Activated CD4-positive, alpha-beta T cell treated with anti-CD3 and anti-CD28 coated beads for 36 hours (primary cell): ENCODE measurements at regions not wholly inside any gene's neighbourhood (a gene's known extent, or its start where the extent isn't known, plus 50 kb on each side); places are given as distances from the start of the nearest gene placed in this dataset.

Source experiments
- ATAC-seq: fragments of 200-7000 bp; cut with Tn5 transposase; one replicate; pipeline ENCODE4 v1.10.0; 2021; ENCODE audit warnings: mild to moderate bottlenecking, moderate library complexity
- CTCF ChIA-PET: fragments of 350-600 bp; sonication (Branson Sonifier 250); formaldehyde crosslinking; loops from one replicate; lab custom pipeline; 2021; ENCODE audit warnings: antibody characterized with exemption; lab: Charles Lee
- POLR2A ChIA-PET: fragments of 350-600 bp; sonication (Branson Sonifier 250); formaldehyde crosslinking; loops from one replicate; lab custom pipeline; 2021; ENCODE audit warnings: antibody characterized with exemption, inconsistent platforms; lab: Charles Lee
- DNase-seq: peaks from one replicate; pipeline ENCODE4 v3.0.0-alpha.2; 2020
- H3K27ac Mint-ChIP-seq: one replicate; pipeline ENCODE4 v1.8.0; 2021; ENCODE audit warnings: mixed read lengths
- H3K27me3 Mint-ChIP-seq: one replicate; pipeline ENCODE4 v1.8.0; 2021; ENCODE audit warnings: mixed read lengths
- H3K36me3 Mint-ChIP-seq: one replicate; pipeline ENCODE4 v1.8.0; 2021; ENCODE audit warnings: low read depth, mixed read lengths
- H3K4me1 Mint-ChIP-seq: one replicate; pipeline ENCODE4 v1.8.0; 2021; ENCODE audit warnings: mixed read lengths
- H3K4me3 Mint-ChIP-seq: one replicate; pipeline ENCODE4 v1.8.0; 2021; ENCODE audit warnings: mild to moderate bottlenecking, moderate library complexity, mixed read lengths
- H3K9me3 Mint-ChIP-seq: one replicate; pipeline ENCODE4 v1.8.0; 2021; ENCODE audit warnings: low read depth, mixed read lengths
- intact Hi-C, 2 experiments: fragments of 100-400 bp; cut with DNase I in 1 of 2; cut with micrococcal nuclease in 1 of 2; formaldehyde crosslinking; loops; one replicate each; pipeline versions ENCODE4 v1.14.2 to v1.15.1; 2022 to 2024; cut with DNase I, micrococcal nuclease

- Mint-ChIP-seq H3K27me3 (no peaks in the 10 kb centered on the region), H3K27ac (no peak overlapping the region), H3K36me3 (no peaks in the 10 kb centered on the region), H3K9me3 (peaks cover 8% of the 10 kb centered on the region), H3K4me1 (no peaks in the 10 kb centered on the region), H3K4me3 (no peak overlapping the region)
- ChIA-PET POLR2A (no interaction called here), CTCF (no interaction called here)
- no peak for DNase-seq
- intact Hi-C loops = no loop called here
- no peak for ATAC-seq
Observed at GRCh38 chr9:13983607-13984006, 330.3 kb downstream of the NFIB start.

GRCh38 chr9:13979941-13980318, 334.0 kb downstream of the NFIB start:
- DNase-seq = no peak
- H3K4me3 Mint-ChIP-seq = no peak overlapping the region
- no peaks in the 10 kb centered on the region for H3K36me3 Mint-ChIP-seq
- ATAC-seq = no peak
- POLR2A ChIA-PET = no interaction called here
- no peak overlapping the region for H3K27ac Mint-ChIP-seq
- CTCF ChIA-PET = no interaction called here
- no peaks in the 10 kb centered on the region for H3K27me3 Mint-ChIP-seq
- intact Hi-C loops = no loop called here
- H3K4me1 Mint-ChIP-seq = no peaks in the 10 kb centered on the region
- H3K9me3 Mint-ChIP-seq = no peaks in the 10 kb centered on the region

DNA sequence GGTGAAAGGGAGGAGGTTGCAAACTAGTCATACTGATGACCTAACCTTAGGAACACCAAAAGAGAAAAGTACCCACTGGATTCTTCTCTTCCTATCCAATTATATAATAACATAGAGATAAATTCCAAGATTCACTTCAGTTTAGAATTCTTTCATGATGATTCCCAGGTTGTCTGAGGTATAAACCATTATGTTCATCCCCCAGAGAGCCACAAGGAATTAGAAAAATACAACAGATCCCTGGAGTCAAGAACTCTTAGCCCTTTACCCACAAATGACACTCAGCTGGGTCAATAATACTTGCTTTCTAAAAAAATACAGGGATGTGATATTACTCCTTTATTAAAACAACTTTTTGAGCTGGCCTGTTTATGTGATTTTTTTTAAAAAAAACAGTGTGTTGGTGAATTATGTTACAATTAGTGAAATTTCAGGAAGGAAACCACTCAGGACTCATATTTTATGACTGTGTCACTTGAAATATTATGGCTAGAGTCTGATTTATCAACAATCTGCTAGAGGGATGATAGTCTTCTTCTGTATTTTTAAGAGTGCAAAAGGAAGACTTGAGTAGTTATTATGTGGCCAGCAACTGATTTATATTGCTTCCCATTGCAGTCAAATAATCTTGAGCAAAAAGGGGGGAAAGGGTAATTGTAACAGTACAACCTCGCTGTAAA, 338.2 kb downstream of the NFIB start:
- intact Hi-C loops = no loop called here
- Mint-ChIP-seq H3K36me3 (no peaks in the 10 kb centered on the region), H3K4me1 (no peaks in the 10 kb centered on the region), H3K27ac (no peak overlapping the region), H3K27me3 (no peaks in the 10 kb centered on the region), H3K4me3 (no peak overlapping the region), H3K9me3 (peaks cover 3% of the 10 kb centered on the region)
- no peak for ATAC-seq
- no peak for DNase-seq
- CTCF ChIA-PET = no interaction called here
- POLR2A ChIA-PET = no interaction called here

- ChIA-PET POLR2A (no interaction called here), CTCF (no interaction called here)
- intact Hi-C loops = no loop called here
- H3K27ac Mint-ChIP-seq = no peak overlapping the region
- H3K9me3 Mint-ChIP-seq = peaks cover 3% of the 10 kb centered on the region
- H3K36me3 Mint-ChIP-seq = no peaks in the 10 kb centered on the region
- no peaks in the 10 kb centered on the region for H3K4me1 Mint-ChIP-seq
- no peak for DNase-seq
- no peaks in the 10 kb centered on the region for H3K27me3 Mint-ChIP-seq
- H3K4me3 Mint-ChIP-seq = no peak overlapping the region
- ATAC-seq = no peak
Observed at GRCh38 chr9:13974891-13975290, 339.1 kb downstream of the NFIB start.

GRCh38 chr9:13971966-13972655, 341.8 kb downstream of the NFIB start:
- DNase-seq (no peak), ATAC-seq (no peak)
- H3K9me3 Mint-ChIP-seq = peaks cover 3% of the 10 kb centered on the region
- no peaks in the 10 kb centered on the region for H3K36me3 Mint-ChIP-seq
- intact Hi-C loops = no loop called here
- H3K27ac Mint-ChIP-seq = no peak overlapping the region
- POLR2A ChIA-PET = no interaction called here
- H3K4me1 Mint-ChIP-seq = no peaks in the 10 kb centered on the region
- H3K4me3 Mint-ChIP-seq = no peak overlapping the region
- no peaks in the 10 kb centered on the region for H3K27me3 Mint-ChIP-seq
- CTCF ChIA-PET = interaction anchor here (1.3 kb wide), 1 partner anchor 43 kb away, joined by 5 read pairs; no protein-coding TSS in a partner anchor

DNA sequence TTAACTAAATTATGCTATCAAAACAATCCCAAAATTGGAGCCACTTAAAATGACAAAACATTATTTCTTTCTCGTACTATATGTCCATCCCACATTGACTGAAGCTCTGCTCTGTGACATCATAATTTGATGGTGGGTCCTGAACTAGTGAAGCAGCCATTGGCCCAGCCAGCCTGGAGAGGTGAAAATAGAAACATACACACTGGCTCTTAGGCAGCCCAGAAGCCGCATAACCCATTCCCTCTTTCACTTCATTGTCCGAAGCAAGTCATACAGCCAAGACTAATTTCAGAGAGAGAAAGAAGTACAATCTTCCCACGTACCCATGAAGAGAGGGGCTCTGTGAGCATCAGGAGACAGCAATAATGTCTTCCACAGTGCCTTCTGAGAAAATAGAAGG, 342.5 kb downstream of the NFIB start:
- intact Hi-C loops = no loop called here

DNA sequence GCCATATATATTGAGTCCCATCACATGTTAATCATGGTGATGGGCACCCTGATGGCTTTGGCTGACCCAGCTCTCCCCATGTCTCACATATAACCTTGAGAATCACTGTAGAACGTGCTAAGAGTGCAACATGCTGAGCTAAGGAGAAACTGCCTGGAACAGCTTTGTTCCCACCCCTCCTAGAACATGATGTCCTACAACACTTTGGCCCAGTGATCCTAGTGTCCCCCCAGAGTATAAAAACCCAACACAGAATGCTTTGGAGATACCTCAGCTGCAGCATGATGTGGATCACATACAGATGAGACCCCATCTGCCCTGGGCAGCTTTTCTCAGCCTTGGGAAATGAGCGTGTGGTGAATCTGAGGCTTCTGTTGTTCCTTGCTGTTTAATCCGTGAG, 343.5 kb downstream of the NFIB start:
- DNase-seq (no peak), ATAC-seq (no peak)
- no peak overlapping the region for H3K4me3 Mint-ChIP-seq
- peaks cover 3% of the 10 kb centered on the region for H3K9me3 Mint-ChIP-seq
- no peak overlapping the region for H3K27ac Mint-ChIP-seq
- no peaks in the 10 kb centered on the region for H3K4me1 Mint-ChIP-seq
- H3K36me3 Mint-ChIP-seq = no peaks in the 10 kb centered on the region
- intact Hi-C loops = no loop called here
- no peaks in the 10 kb centered on the region for H3K27me3 Mint-ChIP-seq
- ChIA-PET CTCF (no interaction called here), POLR2A (no interaction called here)

More for the DNA sequence above, 342.5 kb downstream of the NFIB start:
- ChIA-PET POLR2A (no interaction called here), CTCF (no interaction called here)
- Mint-ChIP-seq H3K27ac (no peak overlapping the region), H3K4me3 (no peak overlapping the region), H3K9me3 (peaks cover 3% of the 10 kb centered on the region), H3K36me3 (no peaks in the 10 kb centered on the region), H3K4me1 (no peaks in the 10 kb centered on the region), H3K27me3 (no peaks in the 10 kb centered on the region)
- DNase-seq = no peak
- ATAC-seq = no peak

DNA sequence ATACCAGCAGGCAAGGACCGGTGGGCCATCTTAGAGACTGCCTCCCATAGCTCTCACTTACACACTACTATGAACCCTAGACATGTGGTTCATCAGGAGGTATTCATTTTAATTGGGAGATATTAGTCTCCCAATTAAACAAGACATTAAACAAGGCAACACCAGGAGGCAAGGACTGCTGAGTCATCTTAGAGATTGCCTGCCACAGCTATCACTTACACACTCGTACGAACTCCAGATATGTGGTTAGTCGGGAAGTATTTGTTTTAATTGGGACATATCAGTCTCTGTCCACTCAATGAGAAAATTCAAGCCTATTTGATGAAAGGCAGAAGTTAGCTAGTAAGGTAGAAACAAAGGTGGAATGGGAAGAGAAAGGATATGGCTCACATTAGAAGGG, 343.9 kb downstream of the NFIB start:
- Mint-ChIP-seq H3K27ac (no peak overlapping the region), H3K4me3 (no peak overlapping the region), H3K36me3 (no peaks in the 10 kb centered on the region), H3K27me3 (no peaks in the 10 kb centered on the region), H3K4me1 (no peaks in the 10 kb centered on the region), H3K9me3 (peaks cover 3% of the 10 kb centered on the region)
- ChIA-PET POLR2A (no interaction called here), CTCF (no interaction called here)
- ATAC-seq = no peak
- DNase-seq = no peak
- intact Hi-C loops = no loop called here

DNA sequence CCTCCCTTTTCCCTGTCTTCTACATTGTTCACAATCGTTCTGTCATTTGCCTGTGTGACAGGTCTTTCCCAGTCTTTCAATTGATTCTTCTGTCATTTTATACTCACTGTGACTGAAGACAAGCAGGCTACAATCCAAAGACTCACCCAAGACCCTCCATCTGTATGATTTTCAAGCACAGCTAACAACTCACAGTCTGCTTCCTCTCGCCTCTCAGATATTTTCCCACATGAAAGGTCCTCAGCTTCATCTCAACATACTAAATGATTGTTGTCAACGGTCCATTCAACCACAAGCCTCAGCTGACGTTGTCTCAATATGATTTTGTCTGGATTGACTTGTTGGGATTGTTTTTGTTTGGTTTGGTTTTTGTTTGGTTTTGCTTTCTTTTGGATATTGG, 346.5 kb downstream of the NFIB start:
- Mint-ChIP-seq H3K27ac (no peak overlapping the region), H3K36me3 (no peaks in the 10 kb centered on the region), H3K27me3 (no peaks in the 10 kb centered on the region), H3K9me3 (peaks cover 3% of the 10 kb centered on the region), H3K4me3 (no peak overlapping the region), H3K4me1 (no peaks in the 10 kb centered on the region)
- ATAC-seq = no peak
- DNase-seq = no peak
- ChIA-PET CTCF (interaction anchor here (0.6 kb wide), 1 partner anchor 40 kb away, joined by 3 read pairs; no protein-coding TSS in a partner anchor), POLR2A (no interaction called here)
- intact Hi-C loops = no loop called here

- ChIA-PET POLR2A (no interaction called here), CTCF (no interaction called here)
- Mint-ChIP-seq H3K36me3 (no peaks in the 10 kb centered on the region), H3K4me1 (no peaks in the 10 kb centered on the region), H3K27ac (no peak overlapping the region), H3K4me3 (no peak overlapping the region), H3K9me3 (peaks cover under 1% of the 10 kb centered on the region), H3K27me3 (no peaks in the 10 kb centered on the region)
- intact Hi-C loops = no loop called here
- DNase-seq (no peak), ATAC-seq (no peak)
Observed at GRCh38 chr9:13967011-13967410, 346.9 kb downstream of the NFIB start.

GRCh38 chr9:13963005-13963653, 350.8 kb downstream of the NFIB start:
- DNase-seq (no peak), ATAC-seq (no peak)
- intact Hi-C loops = no loop called here
- no peak overlapping the region for H3K4me3 Mint-ChIP-seq
- H3K9me3 Mint-ChIP-seq = no peaks in the 10 kb centered on the region
- POLR2A ChIA-PET = no interaction called here
- CTCF ChIA-PET = no interaction called here
- no peak overlapping the region for H3K27ac Mint-ChIP-seq
- H3K4me1 Mint-ChIP-seq = no peaks in the 10 kb centered on the region
- no peaks in the 10 kb centered on the region for H3K36me3 Mint-ChIP-seq
- no peaks in the 10 kb centered on the region for H3K27me3 Mint-ChIP-seq

GRCh38 chr9:13962006-13962405, 351.9 kb downstream of the NFIB start:
- ChIA-PET POLR2A (no interaction called here), CTCF (no interaction called here)
- Mint-ChIP-seq H3K27me3 (no peaks in the 10 kb centered on the region), H3K36me3 (no peaks in the 10 kb centered on the region), H3K27ac (no peak overlapping the region), H3K9me3 (no peaks in the 10 kb centered on the region), H3K4me1 (no peaks in the 10 kb centered on the region), H3K4me3 (no peak overlapping the region)
- intact Hi-C loops = no loop called here
- DNase-seq (no peak), ATAC-seq (no peak)
